ENCODE measurements at regions not wholly inside any gene's neighbourhood (a gene's known extent, or its start where the extent isn't known, plus 50 kb on each side); places are given as distances from the start of the nearest gene placed in this dataset.
A peak's percentile ranks its signal among the peaks of the same experiment; 100 is the strongest.
"Not testable (repeated sequence)": the region's sequence is repeated elsewhere in the genome, so short reads cannot be mapped to it uniquely, and the experiment has no call there.

DNA sequence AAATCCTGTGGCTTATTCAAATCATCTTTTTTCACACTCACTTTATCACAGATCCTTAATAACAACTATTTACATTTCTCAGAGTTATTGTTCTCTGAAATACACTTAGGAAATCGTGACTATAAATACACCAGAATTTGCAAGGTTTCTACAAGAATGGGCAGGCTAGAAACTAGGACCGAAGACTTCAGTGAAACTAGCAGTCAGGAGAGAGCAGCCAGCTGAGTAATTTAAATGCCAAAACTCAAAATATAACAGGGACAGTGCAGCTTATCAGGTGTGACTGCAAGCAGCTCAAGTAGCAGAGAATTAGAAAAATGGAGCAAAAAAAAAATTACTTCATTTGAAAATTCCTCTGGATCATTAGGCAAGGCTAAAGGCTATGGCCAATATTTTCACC lies 719.3 kb upstream of the ZNF608 start:
- DNase-seq (ENCODE audit: low spot score): no peak

DNA sequence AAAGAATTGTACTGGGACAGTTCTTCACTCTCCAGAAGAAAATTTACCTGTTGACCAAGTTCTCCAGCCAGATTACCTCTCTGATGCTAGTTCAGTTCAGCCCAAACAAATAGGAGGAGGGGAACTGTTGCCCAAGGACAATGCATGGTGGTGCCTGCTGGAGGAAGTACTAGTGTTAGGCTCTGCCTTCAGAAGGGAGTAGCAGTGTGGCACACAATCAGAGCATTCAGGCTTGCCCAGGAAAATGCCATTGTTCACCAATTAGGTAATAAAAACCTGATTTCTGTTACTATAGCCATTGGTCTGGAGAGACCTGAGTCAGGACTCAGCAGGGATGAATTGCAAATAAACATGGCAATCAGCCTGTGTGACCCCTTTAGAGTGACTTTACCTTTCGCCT lies 720.8 kb upstream of the ZNF608 start:
- no peak for DNase-seq (ENCODE audit: low spot score)

GRCh38 chr5:125470280-125470902 lies 724.0 kb upstream of the ZNF608 start:
- no peak for DNase-seq (ENCODE audit: low spot score)

GRCh38 chr5:125476901-125477585 lies 730.6 kb upstream of the ZNF608 start:
- no peak for DNase-seq (ENCODE audit: low spot score)

- no peak for DNase-seq (ENCODE audit: low spot score)
These were observed 731.1 kb upstream of the ZNF608 start for GRCh38 chr5:125477586-125477975.

DNA sequence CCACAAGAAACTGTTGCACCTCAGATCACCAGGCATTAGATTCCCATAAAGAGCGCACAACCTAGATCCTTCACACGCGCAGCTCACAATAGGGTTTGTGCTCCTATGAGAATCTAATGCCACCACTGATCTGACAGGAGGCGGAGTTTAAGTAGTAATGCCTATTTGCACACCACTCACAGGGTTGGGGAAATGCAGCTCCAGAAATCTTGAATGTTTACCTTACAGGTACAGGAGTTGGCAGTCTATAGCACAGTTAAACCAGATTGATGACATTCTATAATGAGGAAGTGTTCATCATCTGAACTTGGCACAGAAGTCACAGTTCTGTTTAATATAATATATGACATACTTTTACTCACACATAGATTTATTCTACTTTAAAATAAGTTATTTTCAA lies 732.2 kb upstream of the ZNF608 start:
- DNase-seq (ENCODE audit: low spot score): no peak

DNA sequence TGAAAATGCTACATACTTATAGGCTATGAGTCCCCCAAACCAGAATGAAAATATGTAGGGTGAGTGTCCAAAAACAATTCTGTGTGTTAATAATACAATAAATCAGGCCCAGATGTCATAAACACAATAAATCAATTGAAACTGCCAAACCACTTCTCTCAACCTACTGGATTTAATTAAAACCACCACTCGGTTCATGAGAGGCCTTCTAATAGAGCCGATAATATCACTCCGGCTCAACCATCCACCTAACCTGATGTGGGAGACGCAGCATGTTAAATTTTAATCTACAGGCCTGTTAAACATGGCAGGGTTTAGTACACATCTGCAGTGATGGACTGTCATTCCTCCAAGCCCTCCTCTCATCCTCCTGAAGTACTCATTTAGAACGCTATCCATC lies 734.5 kb upstream of the ZNF608 start:
- DNase-seq (ENCODE audit: low spot score): no peak

DNA sequence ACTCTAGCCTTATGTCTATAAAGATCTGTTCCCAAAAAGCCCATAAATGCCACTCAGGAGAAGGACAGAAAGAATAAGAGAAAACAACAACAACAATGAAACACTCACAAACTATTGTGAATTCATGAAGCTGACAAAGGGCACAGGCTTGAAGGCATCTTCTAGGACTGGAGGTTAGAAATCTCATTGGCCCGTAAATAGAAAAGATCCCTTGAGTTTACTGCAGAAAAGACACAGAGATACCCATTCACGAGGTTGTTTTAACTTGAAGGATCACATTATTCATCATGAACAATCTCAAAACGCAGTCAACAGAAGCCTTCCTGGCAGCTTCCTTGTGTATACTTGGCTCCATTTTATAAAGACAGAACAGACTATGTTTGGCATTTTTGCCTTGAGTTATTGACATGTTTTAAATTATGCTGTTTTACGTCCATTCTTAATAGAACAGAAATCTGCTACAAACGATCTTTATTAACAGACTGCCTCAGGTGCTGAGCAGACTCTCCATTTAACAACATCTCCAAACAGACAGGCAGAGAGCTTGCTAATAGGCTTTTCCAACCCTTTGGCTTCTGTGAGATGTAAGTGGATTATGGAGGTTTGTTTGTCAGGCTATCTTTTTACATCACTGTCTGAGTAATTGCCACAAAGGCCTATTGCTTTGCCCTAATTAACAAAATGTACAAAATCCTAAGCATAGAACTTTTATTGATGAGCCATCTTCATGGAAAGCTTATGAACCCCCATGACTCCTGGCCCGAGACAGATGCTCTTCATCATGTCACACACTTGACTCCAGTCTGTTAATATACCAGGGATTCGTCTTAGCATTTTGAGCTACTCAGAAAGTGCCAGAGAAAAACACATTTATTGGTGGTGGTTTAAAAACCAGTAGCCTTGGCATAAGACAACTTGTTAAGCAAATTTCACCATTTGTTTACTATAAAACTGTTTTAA lies 735.3 kb upstream of the ZNF608 start:
- no peak for DNase-seq (ENCODE audit: low spot score)

- DNase-seq (ENCODE audit: low spot score): no peak
These were observed 737.2 kb upstream of the ZNF608 start for GRCh38 chr5:125483609-125484008.

DNA sequence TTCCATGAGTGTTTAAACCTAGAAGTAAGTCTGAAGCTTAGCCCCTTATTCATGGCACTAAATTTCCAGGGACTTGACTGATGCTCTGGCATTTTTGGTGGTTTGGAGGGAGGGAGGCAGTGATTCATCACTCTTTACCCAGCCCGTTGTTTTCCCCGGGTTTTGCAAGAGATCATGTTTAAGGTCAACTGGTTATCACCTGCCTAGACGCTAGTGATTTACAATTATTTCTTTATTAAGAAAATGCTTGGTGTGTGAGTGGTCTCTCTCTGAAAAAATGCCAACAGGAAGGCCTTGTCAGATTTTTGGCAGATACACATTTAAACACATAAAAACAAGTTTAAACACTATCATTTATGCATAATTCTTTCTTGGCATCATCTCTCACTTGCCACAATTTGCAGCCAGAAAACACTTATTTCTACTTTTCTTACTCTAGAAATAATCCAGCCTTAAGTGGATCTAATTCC lies 737.9 kb upstream of the ZNF608 start:
- DNase-seq (ENCODE audit: low spot score): peak; percentile 88

DNA sequence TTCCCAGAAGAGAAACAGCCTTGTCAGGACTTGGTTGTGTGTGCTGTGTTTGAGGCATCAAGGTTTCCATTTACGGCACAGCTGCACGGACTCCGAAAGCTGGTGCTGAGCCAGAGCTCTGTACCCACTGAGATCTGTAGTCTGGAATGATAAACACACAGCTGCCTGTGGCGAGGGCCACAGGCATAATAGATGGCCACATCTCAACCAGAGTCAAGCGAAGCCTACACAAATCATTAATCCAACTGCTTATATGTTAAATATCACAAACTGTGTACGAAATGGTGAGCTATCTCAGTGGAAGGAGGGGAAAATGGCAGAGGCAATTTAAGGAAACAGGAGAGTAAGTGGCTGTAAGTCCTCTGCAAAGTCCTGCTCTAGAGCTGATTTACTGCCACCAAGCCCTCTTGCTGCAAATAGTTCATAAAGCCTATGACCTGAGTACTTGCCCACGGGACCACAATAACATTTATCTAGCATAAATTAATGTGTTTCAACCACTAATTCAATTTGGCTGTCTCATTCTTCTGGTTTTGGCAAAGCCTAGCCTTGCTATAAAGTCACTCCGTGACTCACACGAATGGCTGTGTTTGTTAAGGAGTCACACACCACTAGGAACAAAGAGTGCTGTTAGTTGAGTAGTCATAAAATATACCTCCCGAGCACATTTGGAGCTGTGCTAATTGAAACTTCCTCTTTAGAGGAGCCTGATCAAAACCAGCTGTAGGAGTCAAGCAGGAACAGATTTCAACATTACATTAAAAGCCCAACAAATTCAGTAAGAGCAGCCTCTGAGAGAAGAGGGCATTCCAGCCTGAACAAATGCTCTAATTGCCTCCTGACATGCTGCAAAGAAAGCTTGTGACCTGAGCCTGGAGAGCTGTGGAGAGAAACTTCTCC lies 738.6 kb upstream of the ZNF608 start:
- DNase-seq (ENCODE audit: low spot score): peak; percentile 100

DNA sequence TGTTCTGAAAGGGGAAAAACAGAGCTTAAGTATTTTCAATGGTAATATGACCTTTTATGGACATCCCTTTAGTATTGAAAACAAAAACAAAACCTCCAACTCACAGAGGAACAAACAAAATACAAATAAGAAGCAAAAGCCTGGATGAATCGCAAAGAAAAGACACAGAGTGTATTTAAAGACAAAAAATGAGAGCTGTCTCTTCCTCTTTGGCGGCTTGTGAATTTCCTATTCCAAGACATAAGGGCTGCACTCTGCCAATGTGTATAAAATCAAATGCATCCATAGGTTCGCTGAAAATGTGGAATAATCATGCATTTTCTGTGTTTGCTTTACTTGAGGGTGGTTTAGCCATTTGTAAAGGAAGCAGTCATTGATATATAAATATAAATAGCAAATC lies 739.3 kb upstream of the ZNF608 start:
- DNase-seq (ENCODE audit: low spot score): no peak

- DNase-seq (ENCODE audit: low spot score): peak; percentile 30
These were observed 740.2 kb upstream of the ZNF608 start for GRCh38 chr5:125486634-125487033.

DNA sequence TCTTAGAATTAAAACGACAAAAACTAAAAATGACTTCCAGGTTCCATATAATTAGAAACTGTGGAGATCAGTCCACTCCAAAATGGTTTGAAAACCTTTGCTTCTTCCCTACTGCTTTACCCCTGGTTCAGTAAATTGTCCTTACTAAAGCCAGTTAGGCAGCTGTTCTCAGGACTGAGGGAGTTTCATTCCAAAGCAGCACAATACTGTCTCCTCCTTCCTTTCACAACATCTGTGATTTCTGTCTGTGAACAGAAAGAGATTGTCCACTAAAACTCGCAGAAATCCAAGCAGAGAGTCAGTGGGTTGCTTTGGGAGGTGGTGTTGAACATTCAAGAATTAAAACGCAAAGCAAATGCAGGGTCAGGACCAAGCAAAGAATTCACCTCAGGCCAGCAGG lies 740.8 kb upstream of the ZNF608 start:
- no peak for DNase-seq (ENCODE audit: low spot score)

DNA sequence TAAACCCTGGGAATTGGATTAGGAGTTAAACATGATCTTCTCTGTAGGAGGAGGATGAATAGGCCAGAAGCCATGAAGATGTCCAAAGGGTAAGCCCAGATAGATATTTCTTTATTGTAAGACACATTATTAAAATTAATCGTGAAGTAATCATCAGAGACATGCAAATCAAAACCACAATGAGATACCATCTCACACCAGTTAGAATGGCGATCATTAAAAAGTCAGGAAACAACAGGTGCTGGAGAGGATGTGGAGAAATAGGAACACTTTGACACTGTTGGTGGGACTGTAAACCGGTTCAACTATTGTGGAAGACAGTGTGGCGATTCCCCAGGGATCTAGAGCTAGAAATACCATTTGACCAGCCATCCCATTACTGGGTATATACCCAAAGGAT lies 741.2 kb upstream of the ZNF608 start:
- DNase-seq (ENCODE audit: low spot score): not testable (repeated sequence)

DNA sequence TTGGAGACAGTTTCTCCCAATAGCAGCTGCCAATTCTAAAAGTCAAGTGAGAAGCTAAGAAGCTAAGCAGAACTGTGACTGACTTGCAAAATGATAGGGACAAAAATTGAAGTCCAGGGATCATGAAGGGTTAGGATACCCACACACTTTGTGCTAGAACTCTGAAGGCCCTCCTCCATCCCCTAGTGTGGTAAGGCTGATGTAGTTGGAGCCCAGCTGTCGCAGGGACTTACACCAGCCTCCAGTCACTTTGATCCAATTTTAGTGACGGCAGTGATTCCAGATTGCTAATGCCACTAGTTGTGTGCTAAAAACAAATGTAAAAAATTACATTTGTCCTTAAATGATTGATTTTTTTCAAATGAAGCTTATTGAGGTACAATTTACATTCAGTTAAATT lies 742.7 kb upstream of the ZNF608 start:
- DNase-seq (ENCODE audit: low spot score): no peak

GRCh38 chr5:125491986-125492492 lies 745.6 kb upstream of the ZNF608 start:
- no peak for DNase-seq (ENCODE audit: low spot score)

DNA sequence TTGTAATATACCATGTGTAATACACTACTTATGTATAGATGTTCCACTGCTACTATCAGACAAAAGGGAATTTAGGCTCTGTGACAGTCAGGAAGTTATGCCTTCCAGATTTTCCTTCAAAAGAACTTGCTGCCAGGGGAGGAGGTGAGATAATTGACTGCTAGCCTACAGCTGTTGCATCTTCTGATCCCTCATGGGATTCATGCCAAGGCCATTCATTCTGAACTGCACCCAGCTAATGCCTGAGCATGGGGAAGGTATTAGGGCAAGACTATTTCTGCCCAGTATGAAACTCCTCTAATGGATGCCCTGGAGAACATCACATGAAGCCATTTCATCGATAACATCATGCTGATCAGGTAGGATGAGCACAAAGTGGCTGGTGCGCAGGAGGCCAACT lies 746.5 kb upstream of the ZNF608 start:
- DNase-seq (ENCODE audit: low spot score): no peak

DNA sequence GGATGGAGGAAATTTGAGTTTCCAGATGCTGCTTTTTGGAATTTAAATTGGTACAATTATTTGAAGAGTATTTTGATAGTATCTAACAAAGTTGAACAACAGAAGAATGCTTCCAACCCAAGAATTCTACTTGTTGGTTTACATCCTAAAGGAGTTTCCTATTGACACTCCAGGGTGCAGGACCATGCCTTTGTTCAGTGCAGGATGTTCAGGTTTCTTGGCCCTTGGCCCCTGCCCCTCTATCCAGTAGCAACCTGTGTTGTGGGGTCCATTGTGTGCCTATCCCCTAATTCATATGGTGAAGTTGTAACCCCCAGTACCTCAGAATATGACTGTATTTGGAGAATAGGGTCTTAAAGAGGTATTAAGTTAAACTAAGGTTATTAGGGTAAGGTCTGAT lies 750.0 kb upstream of the ZNF608 start:
- no peak for DNase-seq (ENCODE audit: low spot score)

GRCh38 chr5:125497651-125498050 lies 751.2 kb upstream of the ZNF608 start:
- no peak for DNase-seq (ENCODE audit: low spot score)

- no peak for DNase-seq (ENCODE audit: low spot score)
These were observed 753.3 kb upstream of the ZNF608 start for GRCh38 chr5:125499636-125500332.

Data from H4 (cell line).